GM12878 (cell line): ENCODE measurements at regions not wholly inside any gene's neighbourhood (a gene's known extent, or its start where the extent isn't known, plus 50 kb on each side); places are given as distances from the start of the nearest gene placed in this dataset.

Experiments used
- ATAC-seq: fragments of 200-7000 bp; cut with Tn5 transposase; 3 replicates; pipeline ENCODE4 v1.9.1; 2020; ENCODE audit warnings: mild to moderate bottlenecking, moderate library complexity
- BruUV-seq: library from RNA; stranded (reverse); fragments of 400-500 nt; replicated peaks from 2 replicates; lab custom pipeline; 2021; lab: Mats Ljungman, UMichigan
- CTCF ChIA-PET: fragments of 300-600 bp; sonication (Branson Sonifier 250); formaldehyde crosslinking; extraction: SDS; loops from one replicate; lab custom pipeline; 2021; ENCODE audit warnings: inconsistent platforms; lab: Yijun Ruan, JAX
- POLR2A ChIA-PET: fragments of 350-600 bp; formaldehyde crosslinking; extraction: SDS; loops from one replicate; lab custom pipeline; 2021; ENCODE audit warnings: inconsistent platforms; lab: Charles Lee
- RAD21 ChIA-PET: fragments of 300-600 bp; sonication (Branson Sonifier 250); formaldehyde crosslinking; loops from one replicate; lab custom pipeline; 2023; ENCODE audit warnings: antibody characterized with exemption; ENCODE audit not compliant: unreplicated experiment; lab: Charles Lee
- SMC1A ChIA-PET: fragments of 300-600 bp; sonication (Branson Sonifier 250); formaldehyde crosslinking; loops from one replicate; lab custom pipeline; 2023; ENCODE audit not compliant: unreplicated experiment, uncharacterized antibody; lab: Charles Lee
- DNase-seq: peaks from one replicate; pipeline ENCODE4 v3.0.0-alpha.2; 2011; ENCODE audit warnings: low read depth, low spot score
- FAIRE-seq: peaks from 3 replicates; lab custom pipeline; 2011; peaks lifted over from hg19 to GRCh38; lab: Jason Lieb, UNC
- H2AFZ ChIP-seq: 2 replicates; pipeline ENCODE4 v1.6.0; 2011; ENCODE audit warnings: low read depth, low read length, control low read depth; ENCODE audit not compliant: control insufficient read depth
- H3K27ac ChIP-seq: 2 replicates; pipeline ENCODE4 v1.5.1; 2011; ENCODE audit warnings: control low read depth; ENCODE audit not compliant: control insufficient read depth, insufficient read depth
- H3K27me3 ChIP-seq, 2 experiments: replicated peaks in 1 of 2; 2 replicates each; pipeline versions ENCODE4 v1.6.0 to v1.6.1; 2011; ENCODE audit warnings: low read length in 1 of 2; ENCODE audit not compliant: control insufficient read depth in 2 of 2, insufficient read depth in 2 of 2
- H3K36me3 ChIP-seq, 2 experiments: 2 replicates each; pipeline ENCODE4 v1.5.1; 2011; ENCODE audit warnings: low read length in 1 of 2; ENCODE audit not compliant: control insufficient read depth in 2 of 2, insufficient read depth in 2 of 2
- H3K4me1 ChIP-seq: 2 replicates; pipeline ENCODE4 v1.6.1; 2011; ENCODE audit warnings: mild to moderate bottlenecking, low read length, moderate library complexity, mixed read lengths; ENCODE audit not compliant: control insufficient read depth, insufficient read depth
- H3K4me2 ChIP-seq: 2 replicates; pipeline ENCODE4 v1.6.0; 2011; ENCODE audit warnings: control low read depth; ENCODE audit not compliant: control insufficient read depth, insufficient read depth
- H3K4me3 ChIP-seq: fragments of 200-600 bp; sonication (generic); 2 replicates; pipeline ENCODE4 v1.5.1; 2016
- H3K79me2 ChIP-seq: 2 replicates; pipeline ENCODE4 v1.6.0; 2011; ENCODE audit warnings: low read length; ENCODE audit not compliant: control insufficient read depth, insufficient read depth
- H3K9ac ChIP-seq: 2 replicates; pipeline ENCODE4 v1.8.0; 2011; ENCODE audit warnings: low read length, control low read depth, mixed read lengths; ENCODE audit not compliant: control insufficient read depth, insufficient read depth
- H3K9me3 ChIP-seq: replicated peaks from 3 replicates; pipeline ENCODE4 v1.5.1; 2011; ENCODE audit warnings: mild to moderate bottlenecking, low read length; ENCODE audit not compliant: control insufficient read depth, insufficient read depth
- H4K20me1 ChIP-seq: 2 replicates; pipeline ENCODE4 v1.6.0; 2011; ENCODE audit not compliant: control insufficient read depth, insufficient read depth
- CHD1 ChIP-seq: IDR thresholded peaks from 2 replicates; pipeline ENCODE4 v1.6.1; 2012; ENCODE audit warnings: low read depth, low read length, improper control_type of control experiment
- HDAC2 ChIP-seq: fragments of 200-600 bp; sonication (generic); IDR thresholded peaks from 2 replicates; pipeline ENCODE4 v1.6.1; 2017
- KLF5 ChIP-seq: fragments of 450-650 bp; IDR thresholded peaks from 2 replicates; pipeline ENCODE4 v1.6.1; 2014; ENCODE audit warnings: mild to moderate bottlenecking; ENCODE audit not compliant: partially characterized antibody
- MXI1 ChIP-seq: fragments of 150-350 bp; IDR thresholded peaks from 2 replicates; pipeline ENCODE4 v1.6.1; 2011; ENCODE audit warnings: low read depth, mild to moderate bottlenecking, inconsistent platforms, low read length, improper control_type of control experiment
- NFYB ChIP-seq: IDR thresholded peaks from 2 replicates; pipeline ENCODE4 v1.6.1; 2011; ENCODE audit warnings: low read depth, mild to moderate bottlenecking, low read length, improper control_type of control experiment, moderate library complexity; ENCODE audit not compliant: insufficient read depth
- PML ChIP-seq: IDR thresholded peaks from 2 replicates; pipeline ENCODE4 v1.6.1; 2012; ENCODE audit warnings: low read length, inconsistent platforms
- SMARCA5 ChIP-seq: fragments of 450-650 bp; IDR thresholded peaks from 2 replicates; pipeline ENCODE4 v1.6.1; 2017; ENCODE audit warnings: mild to moderate bottlenecking
- SP1 ChIP-seq: IDR thresholded peaks from one replicate; pipeline ENCODE4 v1.6.1; 2011; ENCODE audit warnings: low read depth, low read length
- ZNF384 ChIP-seq: IDR thresholded peaks from 2 replicates; pipeline ENCODE4 v1.6.1; 2012; ENCODE audit warnings: low read depth, mild to moderate bottlenecking, low read length, improper control_type of control experiment, borderline replicate concordance
- WGBS: methylation state at CpG from one replicate; pipeline ENCODE4 v1.1.6; 2016; ENCODE audit warnings: low lambda C conversion rate; ENCODE audit not compliant: insufficient replicate concordance, insufficient coverage; ENCODE audit errors: missing lambda C conversion rate; 5-methylcytosine and 5-hydroxymethylcytosine counted together
- in situ Hi-C: fragments of 300-500 bp; cut with MboI; formaldehyde crosslinking; loops from 9 replicates; pipeline ENCODE4 v1.14.3; 2018; ENCODE audit warnings: mixed read lengths
- intact Hi-C: fragments of 100-400 bp; cut with micrococcal nuclease; formaldehyde crosslinking; loops from one replicate; pipeline ENCODE4 v1.14.2; 2022; ENCODE audit not compliant: unreplicated experiment

DNA sequence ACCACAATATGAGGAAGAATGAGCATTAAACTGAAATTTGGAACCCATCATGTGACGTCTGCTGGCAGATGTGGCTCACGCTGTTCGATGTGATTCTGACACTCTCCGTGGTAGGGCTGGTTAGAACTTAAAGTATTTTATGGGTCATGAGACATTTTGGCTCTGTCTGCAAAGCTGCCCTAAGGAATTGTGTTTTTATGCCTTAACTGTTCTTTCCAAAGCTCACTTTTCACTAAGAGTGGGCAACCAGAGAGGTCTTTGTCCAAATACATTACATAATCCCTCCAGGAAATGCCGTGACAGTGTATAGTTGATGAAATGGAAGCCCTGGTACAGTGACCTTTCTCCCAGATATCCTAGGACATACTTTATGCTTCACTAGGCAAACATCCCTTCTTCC, 119.1 kb downstream of the AQP4 start:
- SMC1A ChIA-PET = interaction anchor here (1.9 kb wide), 1 partner anchor 10 kb away, joined by 6 read pairs; no protein-coding TSS in a partner anchor
- DNase-seq = no peak
- no peaks in the 10 kb centered on the region for H3K9me3 ChIP-seq
- H3K9ac ChIP-seq = no peak overlapping the region
- no peak overlapping the region for H2AFZ ChIP-seq
- no peak overlapping the region for H3K4me2 ChIP-seq
- TF ChIP-seq MXI1 (no peak), SP1 (no peak), CHD1 (no peak), ZNF384 (no peak), SMARCA5 (no peak), HDAC2 (no peak)
- intact Hi-C loops (no loop called here), in situ Hi-C loops (no loop called here)
- H3K4me3 ChIP-seq = no peak overlapping the region
- FAIRE-seq = no peak
- 13% methylated on average over 5 of the region's 5 CpGs for WGBS
- H3K4me1 ChIP-seq = peaks cover 3% of the 10 kb centered on the region; the same call in 1 of the 2 replicates
- no peaks in the 10 kb centered on the region for H3K79me2 ChIP-seq
- H3K36me3 ChIP-seq = no peaks in the 10 kb centered on the region
- H3K27ac ChIP-seq = no peak overlapping the region
- POLR2A ChIA-PET = no interaction called here
- BruUV-seq = no TSS peak
- no peak for ATAC-seq
- no peaks in the 10 kb centered on the region for H4K20me1 ChIP-seq
- no peaks in the 10 kb centered on the region for H3K27me3 ChIP-seq
- RAD21 ChIA-PET = no interaction called here
- CTCF ChIA-PET = interaction anchor here (0.6 kb wide), 1 partner anchor 51 kb away, joined by 5 read pairs; no protein-coding TSS in a partner anchor

- no peaks in the 10 kb centered on the region for H3K9me3 ChIP-seq
- ChIA-PET RAD21 (no interaction called here), SMC1A (interaction anchor here (1.9 kb wide), 1 partner anchor 11 kb away, joined by 6 read pairs; no protein-coding TSS in a partner anchor), CTCF (interaction anchor here (1.2 kb wide), 1 partner anchor 439 kb away, joined by 3 read pairs; no protein-coding TSS in a partner anchor), POLR2A (no interaction called here)
- BruUV-seq = no TSS peak
- FAIRE-seq = no peak
- DNase-seq = no peak
- no peak overlapping the region for H3K27ac ChIP-seq
- H3K27me3 ChIP-seq = no peaks in the 10 kb centered on the region
- H3K4me3 ChIP-seq = no peak overlapping the region
- H3K4me2 ChIP-seq = no peak overlapping the region
- H3K9ac ChIP-seq = no peak overlapping the region
- in situ Hi-C loops = no loop called here
- no peak for TF ChIP-seq PML
- no peak for TF ChIP-seq NFYB
- TF ChIP-seq KLF5 = no peak
- H2AFZ ChIP-seq = no peak overlapping the region
- no peaks in the 10 kb centered on the region for H3K79me2 ChIP-seq
- WGBS = 65% methylated on average over 6 of the region's 6 CpGs
- intact Hi-C loops = no loop called here
- no peaks in the 10 kb centered on the region for H3K36me3 ChIP-seq
- H4K20me1 ChIP-seq = no peaks in the 10 kb centered on the region
- 0 out of 2 replicates have a peak, but pooled peaks cover 3% of the 10 kb centered on the region for H3K4me1 ChIP-seq
- no peak for ATAC-seq
These were observed 120.0 kb downstream of the AQP4 start for GRCh38 chr18:26745288-26746181.
